Left renal pelvis (tissue), 4 donors: ENCODE measurements at regions not wholly inside any gene's neighbourhood (a gene's known extent, or its start where the extent isn't known, plus 50 kb on each side); places are given as distances from the start of the nearest gene placed in this dataset.

Experiments used
- DNase-seq, 4 donors: peaks; one replicate each; pipeline ENCODE4 v3.0.0-alpha.2; 2013; ENCODE audit warnings: low read depth in 4 of 4, low spot score in 3 of 4

DNA sequence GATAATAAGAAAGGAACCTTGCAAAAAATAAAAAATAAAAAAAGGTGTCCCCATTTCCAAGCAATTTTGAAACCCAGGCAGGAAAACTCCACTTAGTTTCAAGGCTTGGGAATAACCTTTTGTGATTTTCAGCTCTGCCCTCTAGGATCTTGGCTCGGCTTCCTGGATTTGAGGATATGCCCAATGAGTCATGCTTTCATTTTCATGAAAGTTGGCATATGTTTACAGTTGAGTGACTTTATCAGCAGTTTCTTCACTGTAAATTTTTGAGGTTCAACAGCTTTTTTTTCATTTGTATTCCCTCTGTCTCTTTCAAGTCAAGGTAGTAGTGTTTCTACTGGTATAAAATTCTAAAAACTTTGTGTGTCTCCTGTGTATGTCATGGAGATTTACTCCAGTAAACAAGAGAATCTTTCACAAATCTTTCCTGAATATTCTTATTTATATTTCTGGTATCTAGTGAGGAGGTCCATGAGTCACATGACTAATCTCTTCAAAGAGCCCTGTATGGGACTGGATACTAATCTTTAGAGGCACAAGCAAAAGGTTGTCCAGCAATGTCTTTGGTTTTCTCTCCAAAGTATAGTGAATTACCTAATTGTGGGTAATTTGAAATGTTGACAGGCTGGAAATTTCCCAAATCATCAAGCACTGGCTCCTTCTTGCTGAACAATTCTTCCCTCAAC lies 335.3 kb downstream of the BRINP2 start:
- DNase-seq, result no peak

DNA sequence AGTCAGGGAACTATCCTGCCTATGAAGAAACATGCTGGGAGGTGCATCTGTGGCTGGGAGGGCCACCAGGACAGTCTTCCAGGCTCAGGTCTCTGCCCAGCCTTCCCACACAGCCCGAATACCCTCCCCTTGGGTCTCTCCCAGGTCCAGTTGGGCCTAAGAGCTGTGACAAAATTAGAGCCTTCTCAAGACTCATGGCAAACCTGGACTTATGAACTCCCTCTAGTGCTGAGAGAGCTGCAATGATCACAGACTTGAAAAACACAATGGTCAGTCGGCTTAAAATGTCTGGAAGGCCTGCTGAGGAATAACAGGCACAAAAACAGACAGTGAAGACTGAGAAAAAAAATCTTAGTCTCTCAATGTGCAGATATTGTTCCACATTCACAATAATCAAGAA lies 325.1 kb downstream of the BRINP2 start:
- no peak for DNase-seq

DNA sequence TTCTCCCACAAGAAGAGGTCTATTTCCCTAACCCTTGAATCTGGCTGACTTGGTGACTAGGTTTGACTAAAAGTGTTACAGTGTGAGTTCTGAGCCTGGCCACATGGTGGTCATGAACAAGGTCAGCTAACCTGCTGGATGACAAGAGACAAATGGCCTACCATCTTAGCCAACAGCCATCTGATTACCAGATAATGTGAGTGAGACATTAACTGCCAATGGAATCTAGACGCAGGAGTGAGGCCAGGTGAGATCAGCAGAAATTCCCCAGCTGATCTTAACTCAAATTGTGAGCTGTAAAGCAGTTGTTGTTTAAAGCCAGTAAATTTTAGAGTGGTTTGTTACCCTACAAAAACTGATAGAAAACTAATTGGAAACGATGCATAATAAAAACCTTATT lies 320.0 kb downstream of the BRINP2 start:
- DNase-seq, result no peak

DNA sequence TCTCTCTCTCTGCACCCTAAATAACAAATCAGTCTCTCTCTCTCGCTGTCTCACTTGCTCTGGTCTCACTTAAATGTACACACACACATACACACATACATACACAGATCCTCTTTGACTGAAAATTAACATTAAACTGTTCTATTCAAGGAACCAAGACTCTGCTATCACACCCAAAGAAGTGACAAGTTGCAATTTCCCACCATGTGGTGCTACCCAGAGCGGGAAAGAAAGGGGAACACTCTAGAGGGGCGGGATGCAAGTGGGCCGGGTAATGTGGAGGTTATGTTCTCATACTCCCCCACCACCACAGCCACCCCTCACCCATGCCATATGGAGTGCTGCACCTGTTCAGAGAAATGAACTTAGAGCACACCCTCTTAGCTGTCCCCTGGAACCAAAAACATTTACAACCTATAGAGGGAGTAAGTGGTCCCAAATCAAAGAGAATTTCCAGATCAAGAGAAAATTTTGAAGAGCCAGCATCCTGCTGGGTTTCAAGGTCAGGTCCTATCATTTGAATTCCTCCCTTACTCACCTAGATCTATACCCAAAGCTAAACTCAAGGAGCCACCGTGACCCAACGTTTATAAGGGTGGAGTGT lies 319.4 kb downstream of the BRINP2 start:
- no peak for DNase-seq

DNA sequence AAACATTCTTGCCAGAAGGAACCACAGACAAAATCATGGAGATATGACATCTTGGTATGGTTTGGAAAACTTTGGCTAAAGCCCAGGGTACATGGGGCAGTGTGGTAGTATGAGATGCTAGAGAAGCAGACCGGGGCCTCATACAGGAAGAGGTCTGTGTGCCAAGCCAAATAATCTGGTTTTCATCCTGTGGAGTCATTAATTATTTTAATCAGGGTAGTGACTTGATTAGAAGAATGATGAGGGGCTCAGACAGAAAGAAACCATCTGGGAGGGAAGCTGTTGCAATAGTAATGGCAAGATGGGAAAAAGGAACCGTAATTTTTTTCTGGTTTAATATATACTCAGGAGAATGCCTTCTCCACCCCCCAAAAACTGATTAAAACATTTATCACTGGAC lies 318.0 kb downstream of the BRINP2 start:
- DNase-seq, result no peak

DNA sequence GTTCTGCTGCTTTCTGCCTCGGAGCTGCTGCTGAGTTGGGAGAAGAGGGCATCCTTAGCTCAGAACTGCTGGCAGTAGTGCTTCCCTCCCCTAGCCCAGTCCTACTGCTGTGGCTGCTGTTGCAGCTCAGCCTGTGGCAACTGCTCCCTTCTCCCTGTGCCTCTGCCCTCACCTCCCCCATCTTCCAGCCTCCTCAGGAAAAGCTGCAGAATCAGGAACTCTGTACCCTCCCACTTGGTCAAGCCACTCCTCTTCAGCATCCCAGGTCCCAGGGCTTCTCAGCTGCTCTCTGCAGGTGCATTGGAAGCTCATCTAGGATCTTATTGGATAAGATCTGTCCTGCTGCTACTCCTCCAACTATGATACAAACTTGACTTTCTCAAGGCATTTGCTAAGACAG lies 316.7 kb downstream of the BRINP2 start:
- DNase-seq, result no peak

DNA sequence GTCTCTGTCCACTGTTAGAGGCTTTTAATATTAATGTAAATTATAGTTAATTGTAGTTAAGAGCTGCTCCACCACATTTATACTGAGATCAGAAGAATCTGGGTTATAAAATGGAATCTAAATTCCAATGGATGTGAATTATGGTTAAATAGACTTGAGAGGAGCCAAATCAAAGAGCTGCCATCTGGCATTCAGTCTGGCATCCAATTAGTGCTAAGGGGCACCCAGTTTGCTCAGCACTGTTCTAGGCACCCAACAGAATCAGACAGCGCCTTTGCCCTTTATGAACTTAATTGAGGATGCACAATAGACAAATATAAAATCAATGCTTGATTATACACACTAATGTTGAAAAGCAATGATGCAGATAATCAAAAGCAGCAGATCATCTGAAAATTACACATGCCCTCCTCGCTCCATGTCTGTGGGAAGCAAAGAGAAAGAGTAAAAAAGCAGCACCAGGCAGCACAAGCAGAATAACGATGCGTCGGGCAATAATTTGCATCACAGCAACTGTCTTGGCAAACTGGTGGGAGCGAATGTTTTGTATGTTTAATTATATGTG lies 310.1 kb downstream of the BRINP2 start:
- no peak for DNase-seq

DNA sequence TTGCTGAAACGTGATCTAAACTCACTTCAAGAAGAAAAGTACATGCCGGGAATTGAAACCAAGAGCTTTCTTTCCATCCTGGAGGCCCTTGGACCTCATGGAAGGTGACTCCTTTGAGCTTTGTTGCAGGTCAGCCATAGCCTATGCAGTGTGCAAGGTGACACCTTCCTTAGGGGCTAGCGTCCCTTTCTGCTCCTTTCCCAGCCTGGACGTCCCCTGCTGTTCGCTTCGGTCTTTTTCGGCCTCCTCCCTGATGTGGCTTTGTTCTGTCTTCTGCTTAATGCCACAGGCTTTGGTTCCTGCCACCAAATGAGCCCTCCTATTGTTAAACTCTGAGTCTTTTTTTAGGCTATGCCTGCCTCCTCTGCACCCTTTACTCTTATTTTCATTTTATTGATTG lies 308.8 kb downstream of the BRINP2 start:
- no peak for DNase-seq

DNA sequence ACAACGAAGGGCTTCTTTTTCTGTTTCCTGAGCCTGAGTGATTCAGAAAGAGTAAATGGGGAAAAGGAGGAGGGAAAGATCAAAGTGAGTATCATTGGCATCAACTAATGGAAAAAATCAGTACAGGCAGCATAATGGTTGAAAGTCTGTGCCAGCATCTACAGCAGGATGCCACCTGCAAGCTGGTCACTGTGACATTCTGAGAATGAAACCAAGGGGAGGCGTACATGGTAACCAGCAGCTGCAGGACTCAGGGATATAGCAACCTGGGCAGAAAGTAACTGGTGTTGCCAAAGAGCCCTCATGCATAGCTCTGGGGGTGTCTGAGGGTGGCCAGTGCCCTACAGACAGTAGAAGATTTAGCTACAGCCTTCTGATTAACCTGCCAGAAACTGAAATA lies 305.9 kb downstream of the BRINP2 start:
- no peak for DNase-seq

DNA sequence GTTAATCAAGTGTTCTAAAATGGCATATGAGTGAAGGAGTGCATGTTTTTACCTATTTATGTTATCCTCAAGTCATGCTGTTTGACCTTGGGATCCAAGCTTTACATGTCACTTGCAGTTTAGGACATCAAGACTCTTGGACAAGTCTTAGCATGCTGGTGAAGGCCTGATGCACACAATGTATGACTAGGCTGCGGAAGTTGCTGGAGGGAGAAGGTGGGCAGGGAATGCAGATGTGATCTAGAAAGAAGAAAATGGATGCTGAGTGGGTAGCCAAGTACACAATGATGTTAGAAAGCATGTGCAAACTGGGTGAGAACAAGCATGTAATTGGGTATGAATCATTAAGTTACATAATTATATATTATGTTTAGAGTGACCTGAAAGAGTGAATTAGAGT lies 301.8 kb downstream of the BRINP2 start:
- no peak for DNase-seq

DNA sequence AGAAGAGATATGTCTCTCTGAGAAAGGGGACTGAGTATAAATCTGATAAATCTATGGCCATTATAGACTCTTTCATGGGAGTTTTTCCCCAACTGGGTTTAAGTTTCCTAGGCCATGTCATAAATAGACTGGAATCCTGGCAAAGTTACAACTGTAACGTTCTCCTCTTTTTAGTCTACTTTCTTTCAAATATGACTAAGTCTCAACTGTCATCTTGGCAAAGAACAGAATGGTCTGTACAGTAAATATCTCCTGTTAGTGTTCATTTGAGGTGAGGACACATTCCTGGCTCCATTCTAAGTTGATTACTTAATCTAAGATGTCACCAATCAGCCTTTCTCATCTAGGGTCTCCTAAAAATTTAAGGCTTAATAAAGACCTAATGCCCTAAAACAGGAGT lies 300.5 kb downstream of the BRINP2 start:
- DNase-seq, result no peak

DNA sequence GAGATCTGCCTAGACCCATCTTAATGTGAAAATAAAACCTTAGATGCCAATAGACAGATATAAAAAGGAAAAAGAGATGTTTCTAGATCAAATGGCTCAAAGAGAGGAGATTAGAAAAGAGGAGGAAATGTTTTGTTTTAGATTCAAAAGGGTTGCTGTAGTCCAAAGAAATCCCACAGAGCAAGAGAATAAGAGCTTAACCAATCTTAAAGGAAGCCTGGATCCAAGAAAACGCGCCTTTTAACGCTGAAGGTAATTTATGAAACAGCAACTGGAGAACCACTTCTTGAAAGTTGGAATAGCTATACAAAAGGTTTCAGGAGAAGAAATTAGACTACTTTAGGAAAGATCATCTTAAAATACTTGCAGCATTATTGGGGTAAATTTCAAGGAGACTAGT lies 298.8 kb downstream of the BRINP2 start:
- DNase-seq, result no peak

DNA sequence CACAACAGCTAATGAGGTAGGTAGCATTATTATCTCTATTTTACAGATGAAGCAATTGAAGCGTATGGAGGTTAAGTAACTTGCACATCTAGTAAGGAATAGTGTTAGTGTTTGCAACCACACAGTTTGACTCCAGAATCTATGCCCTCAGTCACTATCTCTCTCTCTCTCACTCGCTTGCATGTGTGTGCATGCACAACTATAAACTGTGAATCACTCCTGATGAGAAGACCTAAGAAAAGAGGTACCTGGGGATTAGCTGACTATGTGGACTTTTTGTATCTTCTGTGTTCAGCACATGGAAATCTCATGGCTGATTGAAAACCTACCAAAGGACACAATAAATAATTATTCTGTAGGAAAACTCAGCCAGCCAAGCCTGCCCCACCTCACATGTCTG lies 295.5 kb downstream of the BRINP2 start:
- no peak for DNase-seq

DNA sequence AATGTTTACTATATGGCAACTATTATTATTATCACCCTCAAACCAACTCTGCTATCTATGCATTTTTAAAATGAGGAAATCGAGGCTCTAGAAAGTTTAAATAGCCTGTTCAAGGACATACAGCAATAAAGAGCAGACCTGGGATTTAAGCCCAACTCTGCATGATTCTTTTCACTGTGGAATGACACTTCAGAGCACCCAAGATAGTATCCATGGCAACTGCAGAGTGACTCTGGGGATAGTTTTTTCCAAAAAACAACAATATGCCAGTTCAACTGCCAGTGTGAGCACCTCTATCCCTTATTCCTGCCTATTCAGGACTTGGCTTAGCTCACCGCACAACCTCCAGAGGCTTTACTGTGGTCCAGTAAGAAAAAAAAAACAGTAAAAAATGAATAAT lies 293.9 kb downstream of the BRINP2 start:
- DNase-seq, result no peak

DNA sequence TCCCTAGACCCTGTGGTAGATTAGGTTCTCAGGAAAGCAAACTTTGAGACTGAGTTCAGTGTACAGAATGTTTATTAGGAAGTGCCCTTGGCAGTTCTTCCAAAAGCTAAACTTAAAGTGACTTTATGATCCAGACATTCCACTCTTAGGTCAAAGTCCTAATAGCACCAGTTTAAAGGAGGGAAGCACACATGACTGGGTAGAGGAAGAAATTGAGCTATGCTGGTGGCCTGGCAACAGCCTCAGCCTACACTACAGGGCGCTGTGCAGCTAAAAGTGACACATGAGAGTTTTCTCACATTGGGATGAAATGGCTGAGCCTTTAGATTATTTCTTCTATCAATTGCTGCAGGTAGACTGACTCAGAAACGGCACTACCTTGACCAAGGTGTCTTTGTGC lies 280.4 kb downstream of the BRINP2 start:
- DNase-seq, result peak in 1 of 4 donors; percentile 20

DNA sequence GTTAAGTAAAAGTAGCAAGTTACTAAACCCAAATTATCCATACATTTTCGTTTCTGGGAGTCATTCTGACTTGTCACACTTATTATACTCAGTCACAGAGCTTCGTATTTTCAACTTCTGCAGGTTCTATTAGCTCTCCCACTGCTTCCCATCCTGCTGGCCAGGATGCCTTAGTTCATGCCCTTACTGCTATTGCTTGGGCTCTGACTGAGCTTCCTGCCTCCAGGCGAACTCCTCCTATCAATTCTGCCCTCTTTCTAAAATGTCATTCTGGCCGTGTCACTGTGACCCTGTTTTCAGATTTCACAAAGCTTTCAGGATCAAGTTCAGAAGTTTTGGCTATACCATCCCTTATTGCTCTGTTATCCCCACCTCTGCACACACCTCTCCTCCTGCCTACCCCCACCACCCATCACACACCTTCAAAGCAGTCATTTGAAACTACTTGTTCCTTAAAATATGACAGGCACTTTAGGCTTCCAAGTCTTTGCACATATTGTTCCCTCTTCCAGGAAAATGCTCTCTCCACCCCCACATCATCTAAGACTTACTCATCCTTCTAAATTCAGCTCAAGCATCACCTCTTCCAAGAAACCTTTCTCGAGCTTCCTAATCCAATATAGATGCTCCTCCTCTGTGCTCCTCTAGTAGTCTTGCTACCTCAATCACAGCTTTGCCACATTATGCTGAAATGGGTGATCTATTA lies 278.0 kb downstream of the BRINP2 start:
- DNase-seq, result no peak

DNA sequence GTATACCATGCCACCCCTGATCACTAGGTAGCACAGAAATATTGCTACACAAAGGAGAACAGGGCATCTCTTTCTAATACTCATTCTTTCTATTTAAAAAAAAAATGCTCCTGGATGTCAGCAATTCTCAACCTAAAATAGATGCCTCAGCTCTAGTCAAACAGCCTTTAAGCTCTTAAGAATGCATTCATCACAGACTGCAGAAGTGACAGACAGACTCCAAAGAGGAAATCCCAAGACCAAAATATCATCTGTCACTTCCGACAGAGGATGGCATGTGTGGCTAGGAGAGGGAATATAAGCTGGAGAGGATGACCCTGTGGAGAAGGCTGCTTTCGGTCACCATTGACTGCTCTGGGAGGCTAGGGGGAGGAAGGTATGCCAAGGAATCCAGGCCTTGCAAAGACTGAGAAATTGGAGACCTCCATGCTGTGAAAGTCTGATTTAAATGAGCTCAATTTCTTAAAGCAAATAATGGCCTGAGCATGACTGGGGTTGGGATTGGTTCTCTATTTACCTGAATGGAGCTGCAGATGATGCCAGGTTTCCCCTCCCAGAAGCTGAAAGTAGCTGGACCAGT lies 277.4 kb downstream of the BRINP2 start:
- no peak for DNase-seq

DNA sequence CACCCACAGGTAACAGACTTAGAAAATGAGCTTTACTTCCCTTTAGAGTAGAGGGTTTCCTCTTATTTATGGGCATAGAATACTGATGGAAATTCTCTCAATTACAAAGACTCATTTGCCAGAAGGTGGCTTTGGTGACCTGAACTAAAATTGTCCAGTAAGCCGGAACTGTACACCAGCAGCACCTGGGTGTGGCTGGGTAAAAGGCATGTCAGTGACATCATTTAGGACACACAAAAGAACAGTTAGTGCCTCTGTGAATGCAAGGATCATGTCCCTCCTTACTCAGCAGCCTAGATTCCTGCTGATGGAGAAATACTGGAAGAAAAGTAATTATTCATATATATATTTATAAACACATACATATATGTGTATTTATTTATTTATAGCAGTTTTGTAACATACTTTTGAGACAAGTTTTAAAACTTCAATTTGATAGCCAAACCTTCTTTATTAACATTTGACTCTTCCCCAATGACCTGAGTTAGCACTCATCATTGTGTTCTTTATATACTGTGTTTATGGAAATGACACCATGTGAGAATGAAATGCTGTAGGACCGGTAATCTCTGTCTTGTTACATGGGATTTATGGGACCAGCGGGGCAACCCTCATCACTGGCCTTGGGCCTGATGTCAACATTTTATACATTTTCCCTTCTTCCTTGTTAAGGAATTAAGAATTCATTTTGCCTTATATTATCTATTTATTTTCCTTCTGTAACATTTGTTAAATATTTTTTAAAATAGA lies 274.4 kb downstream of the BRINP2 start:
- no peak for DNase-seq

DNA sequence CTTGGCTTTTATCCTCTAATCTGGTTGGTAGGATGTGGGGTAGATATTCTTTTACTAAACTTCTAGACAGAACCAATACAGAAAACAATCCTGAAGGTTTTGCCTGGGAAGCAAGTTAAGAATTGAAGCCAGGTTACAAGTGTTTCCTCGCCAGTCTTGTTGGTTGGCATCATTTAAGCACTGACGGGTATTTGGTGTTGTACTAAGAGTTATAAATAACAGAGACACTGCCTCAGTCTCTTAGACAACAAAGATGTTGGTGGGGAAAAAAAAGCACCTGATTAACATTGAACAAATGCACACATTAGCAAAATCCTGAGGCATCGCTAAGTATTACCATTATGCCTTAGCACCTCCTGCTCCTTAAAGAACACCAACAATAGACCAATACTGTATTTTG lies 272.2 kb downstream of the BRINP2 start:
- no peak for DNase-seq

DNA sequence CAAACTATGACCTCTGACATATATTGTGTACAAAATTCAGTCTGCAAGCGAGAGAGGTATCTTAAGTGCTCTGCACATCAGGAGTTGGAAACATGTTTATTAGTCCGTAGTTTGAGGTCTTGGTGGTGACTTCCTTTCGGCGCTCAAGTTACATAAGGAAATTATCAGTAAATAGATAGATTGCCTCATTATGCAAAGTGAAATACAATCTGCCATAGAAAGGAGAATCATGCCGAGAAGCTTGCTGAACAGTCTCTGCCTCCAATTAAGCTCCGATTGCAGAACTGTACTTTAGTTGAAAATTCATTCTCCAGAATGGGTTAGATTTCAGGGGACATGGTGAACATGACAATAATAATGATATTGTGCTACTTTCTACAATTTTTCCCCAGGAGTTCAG lies 271.8 kb downstream of the BRINP2 start:
- no peak for DNase-seq

DNA sequence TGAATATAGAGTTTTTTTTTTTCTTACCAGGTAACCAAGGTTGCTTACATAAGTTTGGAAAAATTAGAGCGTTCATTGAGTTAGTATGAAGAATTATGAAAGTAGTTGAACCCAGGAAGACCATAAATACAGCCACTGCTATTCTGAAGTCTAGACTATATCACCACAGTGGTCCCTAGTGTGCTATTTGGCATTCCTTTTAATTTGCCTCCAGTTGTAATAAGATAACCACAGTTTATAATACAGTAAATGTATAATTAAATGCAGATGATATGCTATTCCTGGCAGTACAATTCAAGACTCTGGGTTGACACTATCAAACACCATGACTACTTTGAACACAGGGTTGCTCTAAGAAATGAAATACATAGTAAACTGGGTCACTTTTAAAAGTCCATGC lies 270.5 kb downstream of the BRINP2 start:
- no peak for DNase-seq
